ENCODE measurements at regions not wholly inside any gene's neighbourhood (a gene's known extent, or its start where the extent isn't known, plus 50 kb on each side); places are given as distances from the start of the nearest gene placed in this dataset.

GRCh38 chr3:139870000-139870675, 64.8 kb upstream of the CLSTN2 start:
- no peak for DNase-seq (ENCODE audit: extremely low read depth, low read depth)

DNA sequence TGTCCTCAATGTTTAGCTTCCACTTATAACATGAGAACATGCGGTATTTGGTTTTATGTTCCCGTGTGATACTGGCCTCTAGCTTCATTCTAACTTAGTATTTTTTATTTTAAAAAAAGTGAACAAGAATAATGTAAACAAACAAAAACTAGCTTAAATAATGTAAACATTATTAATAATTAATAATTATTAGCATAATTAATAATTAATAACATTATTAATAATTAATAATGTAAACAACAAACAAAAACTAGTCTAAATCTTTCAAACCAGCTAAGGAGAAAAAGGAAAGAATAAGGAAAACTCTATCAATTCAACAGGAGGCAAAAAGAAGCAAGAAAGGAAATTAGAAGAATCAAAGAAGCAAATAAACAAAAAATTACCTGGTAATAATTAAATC, 66.2 kb upstream of the CLSTN2 start:
- DNase-seq (ENCODE audit: extremely low read depth, low read depth), result no peak

GRCh38 chr3:139848660-139849059, 86.3 kb upstream of the CLSTN2 start:
- DNase-seq (ENCODE audit: extremely low read depth, low read depth), result no peak

GRCh38 chr3:139846729-139847128, 88.3 kb upstream of the CLSTN2 start:
- no peak for DNase-seq (ENCODE audit: extremely low read depth, low read depth)

- no peak for DNase-seq (ENCODE audit: extremely low read depth, low read depth)
These were observed 95.3 kb upstream of the CLSTN2 start for GRCh38 chr3:139839659-139840058.

GRCh38 chr3:139839014-139839413, 96.0 kb upstream of the CLSTN2 start:
- no peak for DNase-seq (ENCODE audit: extremely low read depth, low read depth)

DNA sequence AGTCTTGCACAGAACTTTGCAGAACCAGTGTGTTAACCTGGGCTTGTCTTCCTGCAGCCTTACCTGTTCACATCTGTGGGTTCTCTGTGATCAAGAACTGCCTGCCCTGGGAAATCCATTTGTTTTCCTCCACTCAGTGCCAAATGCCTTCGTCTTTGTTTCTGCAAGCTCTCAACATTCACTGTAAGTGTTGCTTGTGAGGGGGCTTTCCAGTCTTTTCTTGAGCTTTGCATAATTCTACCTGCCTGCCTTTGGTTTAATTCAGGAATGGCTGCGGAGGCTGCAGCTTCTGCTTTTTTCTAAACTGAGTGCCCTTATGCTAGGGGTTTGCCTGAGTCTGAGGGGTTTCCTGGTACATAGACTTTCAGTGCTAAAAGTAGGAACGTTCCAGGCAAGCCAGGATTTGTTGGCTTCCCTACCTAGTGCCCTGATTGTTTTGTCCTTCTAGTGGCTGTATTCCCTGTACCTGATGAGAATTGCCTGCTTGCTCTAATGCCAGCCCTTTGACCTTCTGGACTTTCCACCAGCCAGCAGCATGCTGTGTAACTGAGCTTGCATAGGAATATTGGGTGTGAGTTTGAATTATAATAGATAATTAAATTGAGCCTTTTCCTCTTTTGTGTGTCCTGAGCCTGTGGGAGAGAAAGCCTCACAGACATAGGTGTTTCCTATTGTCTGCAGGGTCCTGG, 96.6 kb upstream of the CLSTN2 start:
- DNase-seq (ENCODE audit: extremely low read depth, low read depth), result no peak

DNA sequence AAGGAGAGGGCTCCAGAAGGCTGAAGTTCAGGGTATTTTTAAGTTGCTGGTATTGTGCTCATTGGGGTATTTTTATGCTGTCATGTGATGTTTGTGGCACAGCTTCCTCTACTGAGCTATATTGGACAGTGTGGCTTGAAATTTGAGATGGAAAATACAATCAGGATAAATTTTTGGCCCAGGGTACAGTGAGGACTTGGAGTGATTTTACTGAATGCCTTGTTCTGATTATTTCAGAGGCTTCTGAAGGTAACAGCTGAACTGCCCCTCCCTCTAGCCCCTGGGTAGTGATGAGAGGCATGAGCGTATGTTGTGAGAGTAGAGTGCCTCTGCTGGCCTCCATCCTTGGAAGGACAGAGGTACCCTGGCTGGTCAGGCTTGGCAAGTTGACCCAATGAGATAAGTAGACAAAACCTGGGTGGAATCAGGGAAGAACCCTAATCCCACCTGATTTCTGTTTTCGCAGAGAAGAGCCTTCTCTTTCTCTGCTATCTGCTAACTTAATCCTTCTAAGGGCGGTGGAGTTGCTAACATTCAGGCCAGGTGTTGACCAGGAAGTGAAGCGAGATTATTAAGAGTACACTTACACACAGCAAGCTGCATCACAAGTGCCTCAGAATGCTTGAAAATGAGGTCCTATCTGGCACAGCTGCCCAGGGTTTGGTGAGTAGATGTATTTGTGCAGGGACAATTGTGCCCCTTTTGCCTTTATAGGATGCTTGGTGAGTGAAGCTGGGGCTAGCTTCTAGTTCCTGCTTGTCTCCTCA, 98.1 kb upstream of the CLSTN2 start:
- no peak for DNase-seq (ENCODE audit: extremely low read depth, low read depth)

GRCh38 chr3:139835830-139836683, 98.9 kb upstream of the CLSTN2 start:
- DNase-seq (ENCODE audit: extremely low read depth, low read depth), result no peak

DNA sequence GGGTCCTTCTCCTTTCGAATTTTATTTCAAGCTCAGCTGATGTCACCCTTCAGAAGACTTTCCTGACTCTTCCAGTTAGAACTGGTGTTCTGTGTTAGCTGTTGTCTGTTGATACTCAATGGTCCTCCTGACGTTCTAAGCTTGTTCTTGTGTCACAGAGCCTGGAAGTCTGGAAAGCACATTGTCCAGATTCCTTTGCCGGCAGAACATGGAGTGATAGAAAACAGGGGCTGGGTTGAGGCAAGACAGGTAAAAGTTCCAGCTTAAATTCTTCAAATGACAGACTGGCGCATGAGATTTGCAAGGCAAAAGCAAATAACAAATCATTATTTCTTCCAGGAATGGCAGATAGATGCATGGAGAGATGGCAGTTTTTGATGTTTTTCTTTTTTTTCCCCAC, 102.0 kb upstream of the CLSTN2 start:
- no peak for DNase-seq (ENCODE audit: extremely low read depth, low read depth)

- no peak for DNase-seq (ENCODE audit: extremely low read depth, low read depth)
These were observed 104.2 kb upstream of the CLSTN2 start for GRCh38 chr3:139830817-139831216.

DNA sequence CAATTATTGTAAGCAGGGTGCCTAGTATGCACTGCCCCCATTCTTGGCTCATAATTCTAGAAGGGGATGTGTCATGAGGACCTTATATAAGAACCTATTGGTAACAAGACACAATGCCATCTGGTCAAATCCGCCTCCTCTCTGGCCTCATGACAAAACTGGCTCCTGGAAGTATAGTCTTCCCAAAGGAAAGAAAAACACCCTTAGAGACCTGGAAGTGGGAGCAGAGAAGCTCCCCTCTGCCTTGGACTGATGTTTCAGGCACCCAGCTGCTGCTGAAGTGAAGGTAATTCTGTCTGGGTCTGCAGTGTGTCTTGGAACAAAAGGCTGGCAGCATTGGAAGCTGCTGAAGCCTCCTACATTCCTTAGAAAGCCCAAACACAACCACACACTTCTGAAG, 107.2 kb upstream of the CLSTN2 start:
- no peak for DNase-seq (ENCODE audit: extremely low read depth, low read depth)

DNA sequence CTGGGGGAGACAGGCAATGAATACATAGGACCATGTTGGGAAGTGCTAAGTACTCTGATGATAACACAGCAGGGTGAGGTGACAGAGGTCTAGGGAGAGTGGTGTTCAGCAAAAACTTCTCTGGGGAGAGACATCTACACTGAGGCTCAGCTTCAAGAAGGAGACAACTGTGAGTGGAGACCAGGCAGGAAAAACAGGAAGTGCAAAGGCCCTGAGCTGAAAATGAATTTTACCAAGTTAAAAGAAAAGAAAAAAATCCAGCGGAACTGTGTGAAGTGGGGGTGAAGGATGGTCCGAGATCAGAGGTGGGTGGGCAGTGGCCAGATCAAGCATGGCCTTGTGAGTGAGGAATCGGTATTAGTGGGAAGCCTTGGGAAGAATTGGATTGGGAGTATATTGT, 110.1 kb upstream of the CLSTN2 start:
- no peak for DNase-seq (ENCODE audit: extremely low read depth, low read depth)

GRCh38 chr3:139814646-139815045, 120.3 kb upstream of the CLSTN2 start:
- DNase-seq (ENCODE audit: extremely low read depth, low read depth), result no peak

DNA sequence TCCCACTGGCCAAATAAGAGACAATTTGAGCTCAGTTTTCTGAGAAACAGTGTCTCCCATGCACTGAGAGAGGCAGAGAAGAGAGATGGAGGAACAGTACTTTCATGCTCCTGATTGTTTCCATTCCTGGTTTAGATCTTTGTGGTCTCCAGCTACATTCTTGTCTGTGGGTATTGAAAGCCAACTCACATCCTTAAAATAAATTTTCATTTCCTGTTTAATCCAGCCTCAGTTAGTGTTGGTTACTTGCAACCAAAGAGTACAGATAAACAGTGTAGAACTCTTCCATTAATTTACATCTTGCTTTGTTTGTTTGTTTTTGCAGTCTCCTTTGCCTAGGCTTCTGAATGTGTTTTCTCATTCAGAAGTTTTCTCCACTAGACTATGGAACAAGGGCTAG, 123.7 kb upstream of the CLSTN2 start:
- no peak for DNase-seq (ENCODE audit: extremely low read depth, low read depth)

GRCh38 chr3:139808201-139808600, 126.8 kb upstream of the CLSTN2 start:
- DNase-seq (ENCODE audit: extremely low read depth, low read depth), result no peak

- DNase-seq (ENCODE audit: extremely low read depth, low read depth), result no peak
These were observed 125.5 kb upstream of the NMNAT3 start for GRCh38 chr3:139803294-139803693.

DNA sequence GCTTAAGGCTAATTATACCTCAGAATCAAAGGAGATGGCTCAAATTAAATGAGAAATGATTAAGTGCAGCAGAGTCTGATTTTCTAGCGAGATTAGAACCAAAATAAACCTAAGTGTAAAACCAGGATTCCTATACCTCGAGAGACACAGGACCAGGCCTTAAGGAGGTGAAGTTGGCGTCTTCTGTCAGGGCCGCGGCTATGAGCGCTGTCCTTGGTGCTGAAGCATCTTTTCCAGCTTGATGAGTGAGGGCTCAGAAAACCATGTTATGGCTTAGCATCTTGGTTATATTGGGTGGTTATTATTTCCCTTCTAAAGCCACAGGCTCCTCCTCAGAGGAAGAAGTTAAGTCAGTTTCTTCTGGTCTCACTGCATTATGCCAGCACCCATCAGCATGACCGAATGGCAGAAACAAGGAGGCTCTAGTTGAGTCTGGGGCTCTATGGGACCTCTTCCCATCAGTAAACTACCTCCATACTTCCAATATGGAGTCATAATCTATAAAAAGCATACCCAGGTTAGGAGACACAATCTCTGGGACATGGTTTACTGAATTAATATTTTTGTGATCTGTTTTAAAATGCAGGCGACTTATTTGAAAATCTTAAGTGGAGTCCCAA, 120.1 kb upstream of the NMNAT3 start:
- peak; percentile 23 for DNase-seq (ENCODE audit: extremely low read depth, low read depth)

- DNase-seq (ENCODE audit: extremely low read depth, low read depth), result no peak
These were observed 116.9 kb upstream of the NMNAT3 start for GRCh38 chr3:139794469-139795265.

DNA sequence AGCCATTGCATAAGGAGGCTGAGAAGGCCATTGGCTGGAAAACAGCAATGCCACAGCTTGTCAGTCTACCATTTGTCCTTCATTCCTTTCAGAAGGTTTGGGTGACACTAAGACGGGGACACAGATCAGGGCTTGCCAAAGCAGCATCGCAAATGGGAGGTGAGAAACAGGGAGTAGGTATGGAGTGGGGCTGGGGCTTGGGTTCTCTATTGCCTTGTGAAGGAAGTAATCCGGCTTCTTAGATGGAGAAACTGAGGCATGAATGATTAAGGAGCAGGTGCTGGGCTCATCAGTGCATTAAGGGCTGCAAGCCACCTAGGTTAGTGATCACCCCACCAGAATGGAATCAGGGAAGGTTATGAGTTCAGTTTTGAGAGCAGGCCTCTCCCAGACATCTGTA, 115.6 kb upstream of the NMNAT3 start:
- no peak for DNase-seq (ENCODE audit: extremely low read depth, low read depth)
